Trophoblast cell (in vitro differentiated cells and primary cell): ENCODE measurements at regions not wholly inside any gene's neighbourhood (a gene's known extent, or its start where the extent isn't known, plus 50 kb on each side); places are given as distances from the start of the nearest gene placed in this dataset.
A peak's percentile ranks its signal among the peaks of the same experiment; 100 is the strongest.
"Not testable (repeated sequence)": the region's sequence is repeated elsewhere in the genome, so short reads cannot be mapped to it uniquely, and the experiment has no call there.

Source experiments
- DNase-seq, 2 donors: peaks; one replicate each; pipeline ENCODE4 v3.0.0-alpha.2; 2016
- H2AFZ ChIP-seq: 2 replicates; pipeline ENCODE4 v1.6.1; 2013; ENCODE audit warnings: low read length, moderate library complexity, mild to moderate bottlenecking; ENCODE audit not compliant: insufficient read depth, poor library complexity
- H2AK5ac ChIP-seq: 2 replicates; pipeline ENCODE4 v1.6.1; 2013; ENCODE audit warnings: mild to moderate bottlenecking, low read length
- H2BK120ac ChIP-seq: 2 replicates; pipeline ENCODE4 v1.6.1; 2013; ENCODE audit warnings: low read length, mild to moderate bottlenecking, moderate library complexity; ENCODE audit not compliant: insufficient read depth, poor library complexity
- H2BK12ac ChIP-seq: 2 replicates; pipeline ENCODE4 v1.6.1; 2013; ENCODE audit warnings: mild to moderate bottlenecking, low read length, moderate library complexity
- H2BK5ac ChIP-seq: 2 replicates; pipeline ENCODE4 v1.6.1; 2013; ENCODE audit warnings: low read length, low read depth, moderate library complexity, mild to moderate bottlenecking; ENCODE audit not compliant: poor library complexity
- H3K14ac ChIP-seq: 2 replicates; pipeline ENCODE4 v1.6.1; 2013; ENCODE audit warnings: mild to moderate bottlenecking, low read length
- H3K18ac ChIP-seq: 2 replicates; pipeline ENCODE4 v1.6.1; 2013; ENCODE audit warnings: mild to moderate bottlenecking, low read length
- H3K23ac ChIP-seq: 2 replicates; pipeline ENCODE4 v1.6.1; 2013; ENCODE audit warnings: low read length
- H3K27ac ChIP-seq: 2 replicates; pipeline ENCODE4 v1.5.1; 2013; ENCODE audit warnings: low read depth, mild to moderate bottlenecking, inconsistent platforms, low read length, moderate library complexity
- H3K27me3 ChIP-seq: 2 replicates; pipeline ENCODE4 v1.6.1; 2013; ENCODE audit warnings: inconsistent platforms, mild to moderate bottlenecking, low read length, moderate library complexity; ENCODE audit not compliant: insufficient read depth
- H3K36me3 ChIP-seq, 2 experiments: 1 replicate in 1 of 2; 2 replicates in 1 of 2; pipeline ENCODE4 v1.6.1; 2013; ENCODE audit warnings: low read length in 2 of 2, mild to moderate bottlenecking in 2 of 2, moderate library complexity in 1 of 2; ENCODE audit not compliant: insufficient read depth in 2 of 2, control insufficient read depth in 1 of 2
- H3K4ac ChIP-seq: 2 replicates; pipeline ENCODE4 v1.6.1; 2013; ENCODE audit warnings: low read depth, mild to moderate bottlenecking, low read length, moderate library complexity
- H3K4me1 ChIP-seq, 2 experiments: 1 replicate in 1 of 2; 2 replicates in 1 of 2; pipeline ENCODE4 v1.6.1; 2013; ENCODE audit warnings: low read length in 2 of 2, mild to moderate bottlenecking in 2 of 2, moderate library complexity in 1 of 2; ENCODE audit not compliant: insufficient read depth in 2 of 2, control insufficient read depth in 1 of 2
- H3K4me2 ChIP-seq: 2 replicates; pipeline ENCODE4 v1.6.1; 2013; ENCODE audit warnings: inconsistent platforms, mild to moderate bottlenecking, low read length, moderate library complexity
- H3K4me3 ChIP-seq: 2 replicates; pipeline ENCODE4 v1.5.1; 2013; ENCODE audit warnings: mild to moderate bottlenecking, low read depth, low read length, inconsistent platforms
- H3K79me1 ChIP-seq: one replicate; pipeline ENCODE4 v1.6.1; 2013; ENCODE audit warnings: low read length
- H3K79me2 ChIP-seq: 2 replicates; pipeline ENCODE4 v1.6.1; 2013; ENCODE audit warnings: low read length, mild to moderate bottlenecking; ENCODE audit not compliant: control insufficient read depth, insufficient read depth, poor library complexity
- H3K9ac ChIP-seq: 2 replicates; pipeline ENCODE4 v1.6.1; 2013; ENCODE audit warnings: mild to moderate bottlenecking, low read length
- H3K9me3 ChIP-seq: 2 replicates; pipeline ENCODE4 v1.6.1; 2013; ENCODE audit warnings: low read depth, mild to moderate bottlenecking, control low read depth, inconsistent platforms, low read length; ENCODE audit not compliant: insufficient read depth
- H4K12ac ChIP-seq: 2 replicates; pipeline ENCODE4 v1.6.1; 2013; ENCODE audit warnings: low read depth, mild to moderate bottlenecking, low read length, moderate library complexity
- H4K8ac ChIP-seq: 2 replicates; pipeline ENCODE4 v1.6.1; 2013; ENCODE audit warnings: low read depth, mild to moderate bottlenecking, low read length, moderate library complexity
- H4K91ac ChIP-seq: one replicate; pipeline ENCODE4 v1.6.1; 2013; ENCODE audit warnings: low read depth, mild to moderate bottlenecking, low read length, moderate library complexity
- WGBS: extraction: QIAGEN DNeasy Blood & Tissue Kit; methylation state at CpG from one replicate; pipeline ENCODE4 v1.1.7; 2013; ENCODE audit warnings: missing lambda C conversion rate; ENCODE audit not compliant: insufficient read length, insufficient coverage; ENCODE audit errors: extremely low coverage; 5-methylcytosine and 5-hydroxymethylcytosine counted together

- H2AFZ ChIP-seq, H3K36me3 ChIP-seq, H3K27ac ChIP-seq, H3K14ac ChIP-seq, H3K4me2 ChIP-seq, H3K4me1 ChIP-seq, H3K23ac ChIP-seq, H4K91ac ChIP-seq, H3K4me3 ChIP-seq, H3K4ac ChIP-seq, H2BK5ac ChIP-seq, H3K79me2 ChIP-seq, DNase-seq, H3K9me3 ChIP-seq, H4K8ac ChIP-seq, H4K12ac ChIP-seq, H3K79me1 ChIP-seq, H2BK120ac ChIP-seq, H2BK12ac ChIP-seq, H2AK5ac ChIP-seq, H3K27me3 ChIP-seq, H3K9ac ChIP-seq, H3K18ac ChIP-seq: not testable (repeated sequence)
- no CpG with 5 or more reads among the region's 5 CpGs for WGBS
Observed at GRCh38 chr5:177941386-177941785, 54.7 kb downstream of the PROP1 start.

GRCh38 chr5:177939246-177940171 lies 56.5 kb downstream of the PROP1 start:
- not testable (repeated sequence) for H3K36me3 ChIP-seq

DNA sequence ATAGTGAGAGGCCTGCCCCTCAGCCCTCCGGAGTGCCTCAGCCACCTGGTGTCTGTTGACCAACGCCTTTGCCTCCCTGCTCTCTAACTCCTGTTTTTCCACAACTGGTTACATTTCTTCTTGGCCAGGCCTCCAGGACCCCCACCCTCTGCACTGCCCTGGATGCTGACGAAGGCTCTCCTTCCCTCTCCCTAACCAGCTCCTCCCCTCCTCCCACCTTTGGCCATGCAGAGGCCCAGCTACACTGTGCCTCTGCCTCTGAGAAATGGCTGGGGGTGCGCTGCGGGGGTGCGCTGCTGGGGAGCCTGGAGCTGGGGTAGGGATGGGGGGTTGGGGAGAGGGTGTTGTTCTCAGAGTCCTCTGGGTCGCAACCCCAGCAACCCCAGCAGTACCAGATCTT lies 57.3 kb downstream of the PROP1 start:
- not testable (repeated sequence) for H2BK120ac ChIP-seq, H3K79me1 ChIP-seq, H3K27me3 ChIP-seq, H4K8ac ChIP-seq, H2AFZ ChIP-seq, H3K36me3 ChIP-seq, DNase-seq, H2BK12ac ChIP-seq, H4K12ac ChIP-seq, H3K9me3 ChIP-seq, H3K14ac ChIP-seq, H3K4me3 ChIP-seq, H3K4ac ChIP-seq, H3K23ac ChIP-seq, H3K4me1 ChIP-seq, H3K79me2 ChIP-seq, H2BK5ac ChIP-seq, H3K9ac ChIP-seq, H3K18ac ChIP-seq, H2AK5ac ChIP-seq, H3K27ac ChIP-seq, H4K91ac ChIP-seq
- no CpG with 5 or more reads among the region's 7 CpGs for WGBS
- peak overlapping the region; percentile 66 for H3K4me2 ChIP-seq

More at GRCh38 chr5:177939246-177940171, 56.5 kb downstream of the PROP1 start:
- not testable (repeated sequence) for H3K79me1 ChIP-seq, H3K4me3 ChIP-seq, H3K27ac ChIP-seq, H2BK120ac ChIP-seq, H3K9ac ChIP-seq, H3K18ac ChIP-seq, DNase-seq, H4K91ac ChIP-seq, H3K27me3 ChIP-seq, H3K79me2 ChIP-seq, H2AFZ ChIP-seq, H3K4me1 ChIP-seq, H3K9me3 ChIP-seq, H2AK5ac ChIP-seq, H2BK12ac ChIP-seq, H4K8ac ChIP-seq, H2BK5ac ChIP-seq, H3K14ac ChIP-seq, H4K12ac ChIP-seq, H3K23ac ChIP-seq, H3K4ac ChIP-seq
- no CpG with 5 or more reads among the region's 79 CpGs for WGBS
- H3K4me2 ChIP-seq: peak overlapping the region; percentile 66

GRCh38 chr5:177934233-177934632 lies 61.8 kb downstream of the PROP1 start:
- H4K8ac ChIP-seq, H3K27me3 ChIP-seq, H3K4ac ChIP-seq, H3K4me3 ChIP-seq, H2BK12ac ChIP-seq, H3K14ac ChIP-seq, H2BK5ac ChIP-seq, H4K91ac ChIP-seq, H3K36me3 ChIP-seq, H3K4me2 ChIP-seq, H3K23ac ChIP-seq, H3K4me1 ChIP-seq, H2AFZ ChIP-seq, H4K12ac ChIP-seq, H3K79me1 ChIP-seq, H3K18ac ChIP-seq, H2BK120ac ChIP-seq, H3K79me2 ChIP-seq, H3K9me3 ChIP-seq, H2AK5ac ChIP-seq, H3K9ac ChIP-seq, H3K27ac ChIP-seq: not testable (repeated sequence)
- DNase-seq: peak in 1 of 2 donors; percentile 15
